ENCODE measurements at regions not wholly inside any gene's neighbourhood (a gene's known extent, or its start where the extent isn't known, plus 50 kb on each side); places are given as distances from the start of the nearest gene placed in this dataset.
"Not testable (repeated sequence)": the region's sequence is repeated elsewhere in the genome, so short reads cannot be mapped to it uniquely, and the experiment has no call there.

GRCh38 chr18:3328532-3328931 is 66.6 kb downstream of the MYL12B start:
- no peak for DNase-seq (ENCODE audit: low read depth in 3 of 3, low spot score in 2 of 3)

- no peak for DNase-seq (ENCODE audit: low read depth in 3 of 3, low spot score in 2 of 3)
Observed at GRCh38 chr18:3329471-3329870, 67.5 kb downstream of the MYL12B start.

- DNase-seq (ENCODE audit: low read depth in 3 of 3, low spot score in 2 of 3) = no peak
Observed at GRCh38 chr18:3329872-3330271, 67.9 kb downstream of the MYL12B start.

GRCh38 chr18:3330622-3331021 is 68.7 kb downstream of the MYL12B start:
- DNase-seq (ENCODE audit: low read depth in 3 of 3, low spot score in 2 of 3) = no peak

GRCh38 chr18:3332376-3332775 is 70.4 kb downstream of the MYL12B start:
- DNase-seq (ENCODE audit: low read depth in 3 of 3, low spot score in 2 of 3) = no peak

- DNase-seq (ENCODE audit: low read depth in 3 of 3, low spot score in 2 of 3) = no peak
Observed at GRCh38 chr18:3333056-3333720, 71.3 kb downstream of the MYL12B start.

- DNase-seq (ENCODE audit: low read depth in 3 of 3, low spot score in 2 of 3) = no peak
Observed at GRCh38 chr18:3333721-3334386, 71.9 kb downstream of the MYL12B start.

GRCh38 chr18:3340015-3340681 is 78.2 kb downstream of the MYL12B start:
- DNase-seq (ENCODE audit: low read depth in 3 of 3, low spot score in 2 of 3) = no peak

- DNase-seq (ENCODE audit: low read depth in 3 of 3, low spot score in 2 of 3) = no peak
Observed at GRCh38 chr18:3340682-3341097, 78.8 kb downstream of the MYL12B start.

- no peak for DNase-seq (ENCODE audit: low read depth in 3 of 3, low spot score in 2 of 3)
Observed at GRCh38 chr18:3342628-3343027, 80.7 kb downstream of the MYL12B start.

- no peak for DNase-seq (ENCODE audit: low read depth in 3 of 3, low spot score in 2 of 3)
Observed at GRCh38 chr18:3345452-3345851, 83.5 kb downstream of the MYL12B start.

GRCh38 chr18:3345885-3346284 is 84.0 kb downstream of the MYL12B start:
- no peak for DNase-seq (ENCODE audit: low read depth in 3 of 3, low spot score in 2 of 3)

GRCh38 chr18:3346487-3346886 is 84.6 kb downstream of the MYL12B start:
- no peak for DNase-seq (ENCODE audit: low read depth in 3 of 3, low spot score in 2 of 3)

- DNase-seq (ENCODE audit: low read depth in 3 of 3, low spot score in 2 of 3) = no peak
Observed at GRCh38 chr18:3347286-3347803, 85.4 kb downstream of the MYL12B start.

GRCh38 chr18:3348176-3348575 is 86.2 kb downstream of the MYL12B start:
- no peak for DNase-seq (ENCODE audit: low read depth in 3 of 3, low spot score in 2 of 3)

- not testable (repeated sequence) for DNase-seq (ENCODE audit: low read depth in 3 of 3, low spot score in 2 of 3)
Observed at GRCh38 chr18:3349046-3349841, 87.3 kb downstream of the MYL12B start.

- DNase-seq (ENCODE audit: low read depth in 3 of 3, low spot score in 2 of 3) = no peak
Observed at GRCh38 chr18:3350021-3350420, 88.1 kb downstream of the MYL12B start.

- DNase-seq (ENCODE audit: low read depth in 3 of 3, low spot score in 2 of 3) = no peak
Observed at GRCh38 chr18:3350566-3351527, 88.9 kb downstream of the MYL12B start.

GRCh38 chr18:3354506-3354905 is 92.6 kb downstream of the MYL12B start:
- DNase-seq (ENCODE audit: low read depth in 3 of 3, low spot score in 2 of 3) = no peak

GRCh38 chr18:3356614-3357013 is 93.4 kb upstream of the TGIF1 start:
- no peak for DNase-seq (ENCODE audit: low read depth in 3 of 3, low spot score in 2 of 3)
